Adrenal gland (tissue), 5 donors: ENCODE measurements at regions not wholly inside any gene's neighbourhood (a gene's known extent, or its start where the extent isn't known, plus 50 kb on each side); places are given as distances from the start of the nearest gene placed in this dataset.

Source experiments
- POLR2A ChIP-seq, 2 donors: fragments of 450-650 bp; IDR thresholded peaks; one replicate each; pipeline ENCODE4 v1.6.1; 2017; ENCODE audit warnings: antibody characterized with exemption in 2 of 2, mild to moderate bottlenecking in 2 of 2, moderate library complexity in 1 of 2
- TF ChIP-seq, protein P1 (sequence below), 6 experiments: fragments of 450-650 bp in 4 of 6; fragments of 200-600 bp in 2 of 6; sonication (generic) in 1 of 6; IDR thresholded peaks; 1 replicate in 5 of 6; 2 replicates in 1 of 6; pipeline versions ENCODE4 v1.5.1 to v1.8.0; 2016 to 2021; ENCODE audit warnings: antibody characterized with exemption in 6 of 6, mild to moderate bottlenecking in 2 of 6, moderate library complexity in 1 of 6
- donor health status: DM: no; HTN: no; CAD: no.

DNA sequence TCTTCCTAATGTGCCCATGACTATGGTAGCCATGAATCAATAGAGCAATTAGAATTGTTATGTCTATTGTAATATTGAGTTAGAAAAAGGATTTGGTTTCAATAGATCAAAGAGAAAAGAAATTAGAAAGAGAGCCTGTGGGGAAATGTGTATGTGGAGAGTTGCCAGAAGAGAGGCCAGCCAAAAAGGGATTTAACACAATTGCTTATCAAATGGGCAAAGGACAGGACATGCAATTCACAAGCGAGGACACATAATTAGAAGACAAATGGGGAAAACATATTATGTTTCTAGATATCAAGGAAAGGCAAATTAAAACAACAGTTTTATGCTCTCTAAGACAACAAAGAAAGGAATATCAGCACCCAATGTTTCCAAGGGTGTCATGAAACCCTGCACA lies 403.2 kb upstream of the KLHL29 start:
- TF ChIP-seq, protein P1, sequence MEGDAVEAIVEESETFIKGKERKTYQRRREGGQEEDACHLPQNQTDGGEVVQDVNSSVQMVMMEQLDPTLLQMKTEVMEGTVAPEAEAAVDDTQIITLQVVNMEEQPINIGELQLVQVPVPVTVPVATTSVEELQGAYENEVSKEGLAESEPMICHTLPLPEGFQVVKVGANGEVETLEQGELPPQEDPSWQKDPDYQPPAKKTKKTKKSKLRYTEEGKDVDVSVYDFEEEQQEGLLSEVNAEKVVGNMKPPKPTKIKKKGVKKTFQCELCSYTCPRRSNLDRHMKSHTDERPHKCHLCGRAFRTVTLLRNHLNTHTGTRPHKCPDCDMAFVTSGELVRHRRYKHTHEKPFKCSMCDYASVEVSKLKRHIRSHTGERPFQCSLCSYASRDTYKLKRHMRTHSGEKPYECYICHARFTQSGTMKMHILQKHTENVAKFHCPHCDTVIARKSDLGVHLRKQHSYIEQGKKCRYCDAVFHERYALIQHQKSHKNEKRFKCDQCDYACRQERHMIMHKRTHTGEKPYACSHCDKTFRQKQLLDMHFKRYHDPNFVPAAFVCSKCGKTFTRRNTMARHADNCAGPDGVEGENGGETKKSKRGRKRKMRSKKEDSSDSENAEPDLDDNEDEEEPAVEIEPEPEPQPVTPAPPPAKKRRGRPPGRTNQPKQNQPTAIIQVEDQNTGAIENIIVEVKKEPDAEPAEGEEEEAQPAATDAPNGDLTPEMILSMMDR (IDR thresholded peaks at IDR 0.05), result no peak
- TF ChIP-seq POLR2A (IDR thresholded peaks at IDR 0.05), result no peak
